ENCODE measurements at regions not wholly inside any gene's neighbourhood (a gene's known extent, or its start where the extent isn't known, plus 50 kb on each side); places are given as distances from the start of the nearest gene placed in this dataset.

DNA sequence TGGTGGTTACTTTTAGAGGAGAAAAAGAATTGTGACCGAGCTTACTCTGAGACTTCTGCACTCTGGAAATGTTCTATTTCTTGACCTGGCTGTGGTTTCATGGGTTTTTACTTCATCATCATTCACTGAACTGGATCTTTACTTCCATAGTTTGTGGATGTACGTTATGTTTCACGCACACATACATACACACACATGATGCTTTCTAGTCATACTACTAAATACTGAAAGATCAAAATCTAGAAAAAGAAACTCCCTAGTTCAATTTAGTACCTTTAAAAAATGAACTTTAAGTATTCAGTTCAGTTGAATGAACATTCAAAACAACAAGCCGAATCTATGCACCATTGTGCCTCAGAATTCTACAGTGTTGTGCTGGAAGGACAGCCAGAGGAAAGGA is 65.0 kb downstream of the TEX35 start:
- Histone ChIP-seq H3K9me3 (no peaks in the 10 kb centered on the region), H3K4me3 (no peak overlapping the region), H3K4me1 (no peaks in the 10 kb centered on the region), H3K27me3 (no peaks in the 10 kb centered on the region), H3K27ac (no peak overlapping the region), H3K36me3 (ENCODE audit: low read depth, missing control alignments) (no peaks in the 10 kb centered on the region)
- DNase-seq = no peak
- WGBS, 2 donors = 94 to 96% methylated on average over 4 of the region's 4 CpGs
- no peak for TF ChIP-seq POLR2A (IDR thresholded peaks at IDR 0.05)
- TF ChIP-seq, protein P1, sequence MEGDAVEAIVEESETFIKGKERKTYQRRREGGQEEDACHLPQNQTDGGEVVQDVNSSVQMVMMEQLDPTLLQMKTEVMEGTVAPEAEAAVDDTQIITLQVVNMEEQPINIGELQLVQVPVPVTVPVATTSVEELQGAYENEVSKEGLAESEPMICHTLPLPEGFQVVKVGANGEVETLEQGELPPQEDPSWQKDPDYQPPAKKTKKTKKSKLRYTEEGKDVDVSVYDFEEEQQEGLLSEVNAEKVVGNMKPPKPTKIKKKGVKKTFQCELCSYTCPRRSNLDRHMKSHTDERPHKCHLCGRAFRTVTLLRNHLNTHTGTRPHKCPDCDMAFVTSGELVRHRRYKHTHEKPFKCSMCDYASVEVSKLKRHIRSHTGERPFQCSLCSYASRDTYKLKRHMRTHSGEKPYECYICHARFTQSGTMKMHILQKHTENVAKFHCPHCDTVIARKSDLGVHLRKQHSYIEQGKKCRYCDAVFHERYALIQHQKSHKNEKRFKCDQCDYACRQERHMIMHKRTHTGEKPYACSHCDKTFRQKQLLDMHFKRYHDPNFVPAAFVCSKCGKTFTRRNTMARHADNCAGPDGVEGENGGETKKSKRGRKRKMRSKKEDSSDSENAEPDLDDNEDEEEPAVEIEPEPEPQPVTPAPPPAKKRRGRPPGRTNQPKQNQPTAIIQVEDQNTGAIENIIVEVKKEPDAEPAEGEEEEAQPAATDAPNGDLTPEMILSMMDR (IDR thresholded peaks at IDR 0.05) = no peak
- intact Hi-C loops (cut with DNase I; ENCODE audit: low total_unique reads) = no loop called here

DNA sequence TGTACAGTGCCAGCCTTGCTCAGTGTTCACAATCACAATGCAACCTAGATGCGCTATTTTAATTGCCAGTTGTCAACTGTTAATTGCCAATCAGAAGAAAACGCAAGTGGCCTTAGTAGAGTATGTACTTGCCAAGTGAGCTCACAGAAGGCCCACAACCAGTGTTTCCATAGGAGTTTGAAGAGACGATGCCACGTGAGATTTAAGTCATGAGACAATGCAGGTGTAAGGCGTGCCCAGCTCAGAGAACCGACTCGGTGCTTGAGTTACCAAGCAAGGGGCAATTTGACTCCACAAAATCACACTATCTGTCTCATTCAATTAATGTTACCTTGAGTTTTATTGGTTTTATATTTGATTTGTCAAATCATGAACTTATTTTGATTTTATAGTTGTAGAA is 65.6 kb downstream of the TEX35 start:
- no peaks in the 10 kb centered on the region for H3K27me3 ChIP-seq
- no peaks in the 10 kb centered on the region for H3K36me3 ChIP-seq (ENCODE audit: low read depth, missing control alignments)
- TF ChIP-seq, protein P1 (IDR thresholded peaks at IDR 0.05) = no peak
- TF ChIP-seq POLR2A (IDR thresholded peaks at IDR 0.05) = no peak
- intact Hi-C loops (cut with DNase I; ENCODE audit: low total_unique reads) = no loop called here
- no peak overlapping the region for H3K4me3 ChIP-seq
- no peak overlapping the region for H3K27ac ChIP-seq
- H3K9me3 ChIP-seq = no peaks in the 10 kb centered on the region
- 95 to 96% methylated on average over 7 of the region's 7 CpGs for WGBS, 2 donors
- no peak for DNase-seq
- H3K4me1 ChIP-seq = no peaks in the 10 kb centered on the region

DNA sequence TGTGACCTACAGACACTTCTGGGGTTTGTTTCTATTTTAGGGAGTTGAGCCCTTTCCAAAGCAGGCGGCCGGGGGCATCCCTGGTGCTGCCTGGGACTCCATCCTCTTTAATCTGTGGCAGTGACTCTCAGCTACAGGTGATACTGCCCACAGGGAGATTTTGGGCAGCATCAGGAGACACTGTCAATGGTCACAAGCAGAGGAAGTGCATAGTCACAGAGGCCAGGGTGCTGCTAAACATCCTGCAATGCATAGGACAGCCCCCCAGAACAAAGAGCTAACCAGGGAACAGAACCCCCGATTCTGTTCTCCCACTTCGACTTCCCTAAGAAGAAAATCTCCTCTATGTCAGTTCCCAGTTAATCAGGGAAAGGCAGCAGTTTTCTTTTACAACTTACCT is 66.2 kb downstream of the TEX35 start:
- no peak overlapping the region for H3K4me3 ChIP-seq
- H3K27ac ChIP-seq = no peak overlapping the region
- DNase-seq = no peak
- H3K4me1 ChIP-seq = no peaks in the 10 kb centered on the region
- no peaks in the 10 kb centered on the region for H3K27me3 ChIP-seq
- intact Hi-C loops (cut with DNase I; ENCODE audit: low total_unique reads) = no loop called here
- no peaks in the 10 kb centered on the region for H3K9me3 ChIP-seq
- H3K36me3 ChIP-seq (ENCODE audit: low read depth, missing control alignments) = no peaks in the 10 kb centered on the region
- no peak for TF ChIP-seq POLR2A (IDR thresholded peaks at IDR 0.05)
- TF ChIP-seq, protein P1 (IDR thresholded peaks at IDR 0.05) = no peak
- 90 to 93% methylated on average over 4 of the region's 4 CpGs for WGBS, 2 donors

DNA sequence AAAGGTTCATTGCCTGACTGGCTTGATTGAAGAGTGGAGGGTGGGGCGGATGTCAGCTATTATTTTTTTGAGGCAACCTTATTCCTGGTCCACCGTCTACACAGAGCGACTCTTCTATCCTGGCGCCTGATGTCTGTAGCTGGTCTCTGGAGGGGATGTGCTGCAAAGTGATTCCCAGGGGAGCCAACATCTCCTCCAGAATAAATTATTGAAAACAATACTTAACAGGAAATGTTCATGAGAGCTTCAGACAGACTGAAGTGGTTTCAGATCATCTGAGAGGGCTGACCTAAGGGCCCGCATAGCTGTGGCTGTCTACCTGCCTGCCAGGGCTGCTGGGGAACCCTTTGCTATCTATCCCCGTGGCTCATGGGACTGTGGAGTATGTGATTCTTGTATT is 66.7 kb downstream of the TEX35 start:
- DNase-seq = no peak
- Histone ChIP-seq H3K36me3 (ENCODE audit: low read depth, missing control alignments) (no peaks in the 10 kb centered on the region), H3K27me3 (no peaks in the 10 kb centered on the region), H3K9me3 (no peaks in the 10 kb centered on the region), H3K4me1 (no peaks in the 10 kb centered on the region), H3K4me3 (no peak overlapping the region), H3K27ac (no peak overlapping the region)
- intact Hi-C loops (cut with DNase I; ENCODE audit: low total_unique reads) = no loop called here
- WGBS, 2 donors = 87 to 95% methylated on average over 6 of the region's 6 CpGs
- TF ChIP-seq, protein P1 (IDR thresholded peaks at IDR 0.05) = no peak
- TF ChIP-seq POLR2A (IDR thresholded peaks at IDR 0.05) = no peak

DNA sequence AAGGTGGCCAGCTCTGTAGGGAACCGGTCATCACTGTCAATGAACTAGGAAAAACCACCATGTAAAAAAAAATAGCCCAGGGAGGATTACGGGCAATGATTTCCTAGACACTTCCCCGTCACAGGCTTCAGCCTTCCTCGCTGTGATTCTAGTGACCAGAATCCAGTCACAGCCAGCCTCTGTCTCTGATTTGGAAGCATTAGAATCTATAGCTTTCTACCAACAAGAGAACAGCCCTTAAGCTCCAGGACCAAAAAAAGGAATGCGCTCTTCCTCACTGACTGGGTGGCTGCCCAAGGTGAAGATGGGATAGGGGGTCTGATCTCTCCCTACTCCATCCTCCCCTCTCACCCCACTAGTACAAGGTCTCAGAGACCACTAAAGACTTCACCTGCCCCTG is 67.2 kb downstream of the TEX35 start:
- DNase-seq = no peak
- 93 to 94% methylated on average over 5 of the region's 5 CpGs for WGBS, 2 donors
- Histone ChIP-seq H3K27ac (no peak overlapping the region), H3K27me3 (no peaks in the 10 kb centered on the region), H3K9me3 (no peaks in the 10 kb centered on the region), H3K4me3 (no peak overlapping the region), H3K4me1 (no peaks in the 10 kb centered on the region), H3K36me3 (ENCODE audit: low read depth, missing control alignments) (no peaks in the 10 kb centered on the region)
- no peak for TF ChIP-seq POLR2A (IDR thresholded peaks at IDR 0.05)
- TF ChIP-seq, protein P1 (IDR thresholded peaks at IDR 0.05) = no peak
- intact Hi-C loops (cut with DNase I; ENCODE audit: low total_unique reads) = no loop called here

Data from testis (tissue), 2 donors.